Tibial nerve (tissue), 4 donors: ENCODE measurements at regions not wholly inside any gene's neighbourhood (a gene's known extent, or its start where the extent isn't known, plus 50 kb on each side); places are given as distances from the start of the nearest gene placed in this dataset.

ENCODE experiments used
- DNase-seq, 2 donors: peaks; one replicate each; pipeline ENCODE4 v3.0.0-alpha.2; 2019; ENCODE audit warnings: low spot score in 2 of 2
- H3K27ac ChIP-seq, 4 donors: fragments of 200-600 bp; sonication (generic) in 3 of 4; one replicate each; pipeline ENCODE4 v1.5.1; 2017 to 2019; ENCODE audit warnings: mild to moderate bottlenecking in 1 of 4
- H3K27me3 ChIP-seq, 2 donors: fragments of 200-600 bp; sonication (generic) in 1 of 2; one replicate each; pipeline versions ENCODE4 v1.5.1 to v1.6.0; 2017 to 2019
- H3K36me3 ChIP-seq, 3 donors: fragments of 200-600 bp; sonication (generic); one replicate each; pipeline ENCODE4 v1.5.1; 2018 to 2019
- H3K4me1 ChIP-seq, 4 donors: fragments of 200-600 bp; sonication (generic) in 3 of 4; one replicate each; pipeline ENCODE4 v1.5.1; 2017 to 2019
- H3K4me3 ChIP-seq, 4 donors: fragments of 200-600 bp; sonication (generic) in 3 of 4; one replicate each; pipeline ENCODE4 v1.5.1; 2017 to 2019; ENCODE audit warnings: mild to moderate bottlenecking in 1 of 4, moderate library complexity in 1 of 4
- H3K9me3 ChIP-seq, 4 donors: fragments of 200-600 bp; sonication (generic) in 3 of 4; one replicate each; pipeline ENCODE4 v1.5.1; 2017 to 2019
- CTCF ChIP-seq, 5 experiments: fragments of 200-600 bp in 3 of 5; fragments of 450-650 bp in 2 of 5; sonication (generic) in 3 of 5; IDR thresholded peaks; one replicate each; pipeline ENCODE4 v1.5.1; 2016 to 2019; ENCODE audit warnings: antibody characterized with exemption in 5 of 5, mild to moderate bottlenecking in 3 of 5, moderate library complexity in 2 of 5
- EP300 ChIP-seq, 2 donors: sonication (generic); formaldehyde crosslinking; IDR thresholded peaks; one replicate each; pipeline ENCODE4 v1.6.1; 2017; ENCODE audit warnings: antibody characterized with exemption in 2 of 2, mild to moderate bottlenecking in 1 of 2
- POLR2A ChIP-seq, 2 donors: fragments of 450-650 bp; IDR thresholded peaks; one replicate each; pipeline ENCODE4 v1.6.1; 2017; ENCODE audit warnings: antibody characterized with exemption in 2 of 2, mild to moderate bottlenecking in 2 of 2, moderate library complexity in 2 of 2
- WGBS, 2 donors: methylation state at CpG; one replicate each; pipeline ENCODE4 v1.1.5; 2018; 5-methylcytosine and 5-hydroxymethylcytosine counted together

- no peaks in the 10 kb centered on the region for H3K4me1 ChIP-seq
- WGBS, 2 donors, result 64 to 72% methylated on average over 5 of the region's 5 CpGs
- H3K27me3 ChIP-seq, result no peaks in the 10 kb centered on the region
- H3K4me3 ChIP-seq, result no peak overlapping the region
- TF ChIP-seq CTCF (IDR thresholded peaks at IDR 0.05), result no peak
- TF ChIP-seq POLR2A (IDR thresholded peaks at IDR 0.05), result no peak
- no peak for TF ChIP-seq EP300 (IDR thresholded peaks at IDR 0.05)
- no peaks in the 10 kb centered on the region for H3K36me3 ChIP-seq
- no peak overlapping the region for H3K27ac ChIP-seq
- peaks cover 0 to 4% (median 0%) of the 10 kb centered on the region in 4 donors for H3K9me3 ChIP-seq
- no peak for DNase-seq
Observed at GRCh38 chr17:72234985-72235384, 114.2 kb downstream of the SOX9 start.

GRCh38 chr17:72236980-72237633, 116.3 kb downstream of the SOX9 start:
- H3K27ac ChIP-seq, result no peak overlapping the region
- H3K36me3 ChIP-seq, result no peaks in the 10 kb centered on the region
- DNase-seq, result no peak
- H3K9me3 ChIP-seq, result no peaks in the 10 kb centered on the region
- no peak for TF ChIP-seq EP300 (IDR thresholded peaks at IDR 0.05)
- TF ChIP-seq POLR2A (IDR thresholded peaks at IDR 0.05), result no peak
- no peak for TF ChIP-seq CTCF (IDR thresholded peaks at IDR 0.05)
- no peaks in the 10 kb centered on the region for H3K27me3 ChIP-seq
- no peaks in the 10 kb centered on the region for H3K4me1 ChIP-seq
- H3K4me3 ChIP-seq, result no peak overlapping the region
- WGBS, 2 donors, result 43 to 45% methylated on average over 13 of the region's 13 CpGs

GRCh38 chr17:72238157-72238673, 117.4 kb downstream of the SOX9 start:
- Histone ChIP-seq H3K27ac (no peak overlapping the region), H3K27me3 (no peaks in the 10 kb centered on the region), H3K4me3 (no peak overlapping the region), H3K36me3 (no peaks in the 10 kb centered on the region), H3K4me1 (no peaks in the 10 kb centered on the region), H3K9me3 (peaks cover 0 to 2% (median 0%) of the 10 kb centered on the region in 4 donors)
- no peak for TF ChIP-seq EP300 (IDR thresholded peaks at IDR 0.05)
- TF ChIP-seq POLR2A (IDR thresholded peaks at IDR 0.05), result no peak
- no peak for TF ChIP-seq CTCF (IDR thresholded peaks at IDR 0.05)
- DNase-seq, result no peak
- 82 to 85% methylated on average over 10 of the region's 10 CpGs for WGBS, 2 donors

- DNase-seq, result no peak
- TF ChIP-seq EP300 (IDR thresholded peaks at IDR 0.05) (no peak), CTCF (IDR thresholded peaks at IDR 0.05) (no peak), POLR2A (IDR thresholded peaks at IDR 0.05) (no peak)
- peaks cover 0 to 14% (median 1%) of the 10 kb centered on the region in 4 donors for H3K9me3 ChIP-seq
- H3K4me1 ChIP-seq, result no peaks in the 10 kb centered on the region
- 82 to 94% methylated on average over 5 of the region's 5 CpGs for WGBS, 2 donors
- no peak overlapping the region for H3K27ac ChIP-seq
- H3K27me3 ChIP-seq, result no peaks in the 10 kb centered on the region
- H3K4me3 ChIP-seq, result no peak overlapping the region
- H3K36me3 ChIP-seq, result no peaks in the 10 kb centered on the region
Observed at GRCh38 chr17:72239548-72239947, 118.7 kb downstream of the SOX9 start.

- no peaks in the 10 kb centered on the region for H3K27me3 ChIP-seq
- H3K4me1 ChIP-seq, result no peaks in the 10 kb centered on the region
- no peak overlapping the region for H3K4me3 ChIP-seq
- 77 to 82% methylated on average over 3 of the region's 3 CpGs for WGBS, 2 donors
- DNase-seq, result no peak
- no peaks in the 10 kb centered on the region for H3K36me3 ChIP-seq
- no peak for TF ChIP-seq CTCF (IDR thresholded peaks at IDR 0.05)
- TF ChIP-seq POLR2A (IDR thresholded peaks at IDR 0.05), result no peak
- TF ChIP-seq EP300 (IDR thresholded peaks at IDR 0.05), result no peak
- peaks cover 0 to 20% (median 1%) of the 10 kb centered on the region in 4 donors for H3K9me3 ChIP-seq
- no peak overlapping the region for H3K27ac ChIP-seq
Observed at GRCh38 chr17:72240333-72240732, 119.5 kb downstream of the SOX9 start.
